A549 (cell line): ENCODE measurements at regions not wholly inside any gene's neighbourhood (a gene's known extent, or its start where the extent isn't known, plus 50 kb on each side); places are given as distances from the start of the nearest gene placed in this dataset.
A peak's percentile ranks its signal among the peaks of the same experiment; 100 is the strongest.

Experiments used
- ATAC-seq, 2 experiments: fragments of 200-7000 bp in 1 of 2; fragments of >200 bp in 1 of 2; cut with Nextera tagmentation in 1 of 2; cut with Tn5 transposase in 1 of 2; 3 replicates each; pipeline versions ENCODE4 v1.8.0 to v1.9.1; 2018 to 2020; ENCODE audit warnings: mild to moderate bottlenecking in 1 of 2, moderate library complexity in 1 of 2
- CTCF ChIA-PET: fragments of 300-600 bp; sonication (Branson Sonifier 250); formaldehyde crosslinking; extraction: SDS; loops from one replicate; lab custom pipeline; 2021; ENCODE audit warnings: antibody characterized with exemption, inconsistent platforms; lab: Yijun Ruan, JAX
- POLR2A ChIA-PET: fragments of 350-600 bp; formaldehyde crosslinking; extraction: SDS; loops from one replicate; lab custom pipeline; 2021; ENCODE audit warnings: antibody characterized with exemption, inconsistent platforms; lab: Yijun Ruan, JAX
- DNase-seq, 2 experiments: peaks; one replicate each; pipeline versions ENCODE4 v3.0.0 to v3.0.0-alpha.2; 2011 to 2016; ENCODE audit warnings: low read depth in 1 of 2, low spot score in 1 of 2
- FAIRE-seq: peaks from 2 replicates; lab custom pipeline; 2011; peaks lifted over from hg19 to GRCh38; lab: Jason Lieb, UNC
- H3K27ac ChIP-seq, 2 experiments: fragments of >200 bp; sonication (Bioruptor Twin); formaldehyde crosslinking; 3 replicates each; pipeline ENCODE4 v1.5.1; 2016 to 2017
- H3K4me1 ChIP-seq: fragments of >200 bp; sonication (Bioruptor Twin); formaldehyde crosslinking; 3 replicates; pipeline ENCODE4 v1.6.1; 2016
- H3K4me2 ChIP-seq: fragments of >200 bp; sonication (Bioruptor Twin); formaldehyde crosslinking; 3 replicates; pipeline ENCODE4 v1.6.1; 2016
- H3K4me3 ChIP-seq: fragments of >200 bp; sonication (Bioruptor Twin); formaldehyde crosslinking; 3 replicates; pipeline ENCODE4 v1.5.1; 2016
- H3K9me3 ChIP-seq: fragments of >200 bp; sonication (Bioruptor Twin); formaldehyde crosslinking; 3 replicates; pipeline ENCODE4 v1.6.1; 2016
- CBX2 ChIP-seq: fragments of 200-600 bp; sonication (generic); IDR thresholded peaks from 2 replicates; pipeline ENCODE4 v1.6.1; 2016; ENCODE audit warnings: low read depth, mild to moderate bottlenecking, borderline replicate concordance
- CEBPB ChIP-seq, 2 experiments: fragments of >200 bp in 1 of 2; sonication (Bioruptor Twin) in 1 of 2; formaldehyde crosslinking in 1 of 2; IDR thresholded peaks; 2 replicates each; pipeline ENCODE4 v1.6.1; 2012 to 2016
- EHMT2 ChIP-seq: fragments of 200-600 bp; sonication (generic); IDR thresholded peaks from 2 replicates; pipeline ENCODE4 v1.6.1; 2016; ENCODE audit warnings: antibody characterized with exemption, low read depth, mild to moderate bottlenecking, moderate library complexity
- EP300 ChIP-seq, 2 experiments: fragments of >200 bp; sonication (Bioruptor Twin); formaldehyde crosslinking; IDR thresholded peaks; 2 replicates in 1 of 2; 3 replicates in 1 of 2; pipeline ENCODE4 v1.6.1; 2016 to 2017
- FOSL2 ChIP-seq, 2 experiments: fragments of 450-650 bp in 1 of 2; fragments of >200 bp in 1 of 2; sonication (Bioruptor Twin) in 1 of 2; formaldehyde crosslinking; IDR thresholded peaks; 2 replicates each; pipeline versions ENCODE4 v1.5.0 to v1.6.1; 2016 to 2020; ENCODE audit warnings: mild to moderate bottlenecking in 1 of 2, moderate library complexity in 1 of 2
- FOXS1 ChIP-seq: fragments of 250-450 bp; sonication (Bioruptor Pico); IDR thresholded peaks from 2 replicates; pipeline ENCODE4 v1.5.0; 2020; ENCODE audit warnings: mild to moderate bottlenecking, moderate library complexity
- HEYL ChIP-seq: fragments of 250-450 bp; sonication (Bioruptor Pico); IDR thresholded peaks from 2 replicates; pipeline ENCODE4 v1.8.0; 2021; ENCODE audit warnings: mild to moderate bottlenecking, moderate library complexity
- JUNB ChIP-seq: fragments of >200 bp; sonication (Bioruptor Twin); formaldehyde crosslinking; IDR thresholded peaks from 2 replicates; pipeline ENCODE4 v1.6.1; 2016
- KDM1A ChIP-seq: fragments of 200-600 bp; sonication (generic); IDR thresholded peaks from 2 replicates; pipeline ENCODE4 v1.6.1; 2016; ENCODE audit warnings: low read depth, mild to moderate bottlenecking
- MAZ ChIP-seq: fragments of 150-350 bp; IDR thresholded peaks from 2 replicates; pipeline ENCODE4 v1.6.1; 2014; ENCODE audit warnings: antibody characterized with exemption, low read depth, low read length, borderline replicate concordance
- MYC ChIP-seq: IDR thresholded peaks from 2 replicates; pipeline ENCODE4 v1.6.1; 2012; ENCODE audit warnings: mild to moderate bottlenecking, inconsistent platforms, low read length, improper control_type of control experiment, borderline replicate concordance
- NR3C1 ChIP-seq: fragments of >200 bp; sonication (Bioruptor Twin); formaldehyde crosslinking; IDR thresholded peaks from 3 replicates; pipeline ENCODE4 v1.6.1; 2017
- POLR2A ChIP-seq: IDR thresholded peaks from 2 replicates; pipeline ENCODE4 v1.6.1; 2012; ENCODE audit warnings: mild to moderate bottlenecking, low read length
- POLR2AphosphoS2 ChIP-seq: conservative IDR thresholded peaks from 2 replicates; pipeline ENCODE4 v1.6.1; 2012; ENCODE audit warnings: low read length, improper control_type of control experiment, inconsistent platforms
- RARB ChIP-seq: fragments of 250-450 bp; sonication (Bioruptor Pico); IDR thresholded peaks from 2 replicates; pipeline ENCODE4 v1.8.0; 2021; ENCODE audit warnings: mild to moderate bottlenecking, moderate library complexity
- RCOR1 ChIP-seq: fragments of 150-350 bp; IDR thresholded peaks from 2 replicates; pipeline ENCODE4 v1.6.1; 2014; ENCODE audit warnings: antibody characterized with exemption, low read length, low read depth
- RFX5 ChIP-seq: fragments of 450-650 bp; IDR thresholded peaks from 2 replicates; pipeline ENCODE4 v1.7.1; 2014; ENCODE audit warnings: antibody characterized with exemption, mild to moderate bottlenecking, moderate library complexity
- SREBF2 ChIP-seq: fragments of 450-650 bp; IDR thresholded peaks from 2 replicates; pipeline ENCODE4 v1.6.1; 2014; ENCODE audit warnings: mild to moderate bottlenecking, moderate library complexity
- TFCP2L1 ChIP-seq: fragments of 250-450 bp; sonication (Bioruptor Pico); IDR thresholded peaks from 2 replicates; pipeline ENCODE4 v1.5.0; 2021; ENCODE audit warnings: mild to moderate bottlenecking
- TP53 ChIP-seq: fragments of 250-450 bp; sonication (Bioruptor Pico); IDR thresholded peaks from 2 replicates; pipeline ENCODE4 v1.5.0; 2021; ENCODE audit warnings: mild to moderate bottlenecking, moderate library complexity
- TF ChIP-seq, protein P1 (sequence below): fragments of 450-650 bp; IDR thresholded peaks from 2 replicates; pipeline ENCODE4 v1.6.1; 2014; ENCODE audit warnings: antibody characterized with exemption
- TF ChIP-seq, protein P2 (sequence below): fragments of 200-600 bp; sonication (generic); IDR thresholded peaks from 2 replicates; pipeline ENCODE4 v1.6.1; 2016; ENCODE audit warnings: antibody characterized with exemption, mild to moderate bottlenecking, moderate library complexity
- TF ChIP-seq, protein P3 (sequence below): fragments of 150-350 bp; IDR thresholded peaks from 2 replicates; pipeline ENCODE4 v1.6.1; 2014; ENCODE audit warnings: low read depth, mild to moderate bottlenecking, low read length
- TF ChIP-seq, protein P4 (sequence below): IDR thresholded peaks from 2 replicates; pipeline ENCODE4 v1.6.1; 2012

DNA sequence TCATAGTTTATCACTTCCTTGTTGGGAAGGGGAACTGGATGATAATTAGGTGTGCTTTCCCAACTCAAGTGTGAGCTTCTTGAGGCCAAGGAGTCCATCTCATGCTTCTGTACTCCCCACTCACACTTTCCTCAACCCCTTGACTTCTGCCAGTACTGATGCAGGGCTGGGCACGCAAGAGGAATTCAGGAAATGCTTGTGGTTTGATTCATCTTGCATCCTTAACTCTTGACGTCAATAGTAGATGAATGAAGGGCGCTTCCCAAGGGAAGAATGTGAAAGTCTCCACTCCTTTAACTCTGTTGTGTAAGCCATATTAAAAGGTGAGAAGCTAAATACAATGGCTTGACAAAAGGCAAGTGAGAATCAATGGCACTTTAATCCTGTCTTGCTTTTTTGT lies 101.8 kb downstream of the AGTR2 start (continued):
- TF ChIP-seq, protein P1, sequence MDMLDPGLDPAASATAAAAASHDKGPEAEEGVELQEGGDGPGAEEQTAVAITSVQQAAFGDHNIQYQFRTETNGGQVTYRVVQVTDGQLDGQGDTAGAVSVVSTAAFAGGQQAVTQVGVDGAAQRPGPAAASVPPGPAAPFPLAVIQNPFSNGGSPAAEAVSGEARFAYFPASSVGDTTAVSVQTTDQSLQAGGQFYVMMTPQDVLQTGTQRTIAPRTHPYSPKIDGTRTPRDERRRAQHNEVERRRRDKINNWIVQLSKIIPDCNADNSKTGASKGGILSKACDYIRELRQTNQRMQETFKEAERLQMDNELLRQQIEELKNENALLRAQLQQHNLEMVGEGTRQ = no peak
- TF ChIP-seq SREBF2 = no peak
- no peak for TF ChIP-seq TFCP2L1 (CRISPR knock-in tag)
- TF ChIP-seq, protein P2, sequence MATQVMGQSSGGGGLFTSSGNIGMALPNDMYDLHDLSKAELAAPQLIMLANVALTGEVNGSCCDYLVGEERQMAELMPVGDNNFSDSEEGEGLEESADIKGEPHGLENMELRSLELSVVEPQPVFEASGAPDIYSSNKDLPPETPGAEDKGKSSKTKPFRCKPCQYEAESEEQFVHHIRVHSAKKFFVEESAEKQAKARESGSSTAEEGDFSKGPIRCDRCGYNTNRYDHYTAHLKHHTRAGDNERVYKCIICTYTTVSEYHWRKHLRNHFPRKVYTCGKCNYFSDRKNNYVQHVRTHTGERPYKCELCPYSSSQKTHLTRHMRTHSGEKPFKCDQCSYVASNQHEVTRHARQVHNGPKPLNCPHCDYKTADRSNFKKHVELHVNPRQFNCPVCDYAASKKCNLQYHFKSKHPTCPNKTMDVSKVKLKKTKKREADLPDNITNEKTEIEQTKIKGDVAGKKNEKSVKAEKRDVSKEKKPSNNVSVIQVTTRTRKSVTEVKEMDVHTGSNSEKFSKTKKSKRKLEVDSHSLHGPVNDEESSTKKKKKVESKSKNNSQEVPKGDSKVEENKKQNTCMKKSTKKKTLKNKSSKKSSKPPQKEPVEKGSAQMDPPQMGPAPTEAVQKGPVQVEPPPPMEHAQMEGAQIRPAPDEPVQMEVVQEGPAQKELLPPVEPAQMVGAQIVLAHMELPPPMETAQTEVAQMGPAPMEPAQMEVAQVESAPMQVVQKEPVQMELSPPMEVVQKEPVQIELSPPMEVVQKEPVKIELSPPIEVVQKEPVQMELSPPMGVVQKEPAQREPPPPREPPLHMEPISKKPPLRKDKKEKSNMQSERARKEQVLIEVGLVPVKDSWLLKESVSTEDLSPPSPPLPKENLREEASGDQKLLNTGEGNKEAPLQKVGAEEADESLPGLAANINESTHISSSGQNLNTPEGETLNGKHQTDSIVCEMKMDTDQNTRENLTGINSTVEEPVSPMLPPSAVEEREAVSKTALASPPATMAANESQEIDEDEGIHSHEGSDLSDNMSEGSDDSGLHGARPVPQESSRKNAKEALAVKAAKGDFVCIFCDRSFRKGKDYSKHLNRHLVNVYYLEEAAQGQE = no peak
- TF ChIP-seq FOSL2 (IDR thresholded peaks at IDR 0.05) = no peak
- peak; percentile 79 for TF ChIP-seq FOSL2 (CRISPR knock-in tag; IDR thresholded peaks at IDR 0.05)
- no peak for TF ChIP-seq EHMT2
- TF ChIP-seq RCOR1 = no peak
- peak; percentile 39 to 68; a peak in 3 of 5 replicates for TF ChIP-seq EP300 (IDR thresholded peaks at IDR 0.05)
- TF ChIP-seq JUNB = peak; percentile 48
- peak; percentile 8; the same call in 1 of the 2 replicates for TF ChIP-seq FOXS1 (CRISPR knock-in tag)
- TF ChIP-seq POLR2AphosphoS2 = no peak
- no peak for TF ChIP-seq CBX2
- TF ChIP-seq KDM1A = no peak
- no peak for TF ChIP-seq POLR2A
- no peak for TF ChIP-seq HEYL (CRISPR knock-in tag)
- TF ChIP-seq, protein P3, sequence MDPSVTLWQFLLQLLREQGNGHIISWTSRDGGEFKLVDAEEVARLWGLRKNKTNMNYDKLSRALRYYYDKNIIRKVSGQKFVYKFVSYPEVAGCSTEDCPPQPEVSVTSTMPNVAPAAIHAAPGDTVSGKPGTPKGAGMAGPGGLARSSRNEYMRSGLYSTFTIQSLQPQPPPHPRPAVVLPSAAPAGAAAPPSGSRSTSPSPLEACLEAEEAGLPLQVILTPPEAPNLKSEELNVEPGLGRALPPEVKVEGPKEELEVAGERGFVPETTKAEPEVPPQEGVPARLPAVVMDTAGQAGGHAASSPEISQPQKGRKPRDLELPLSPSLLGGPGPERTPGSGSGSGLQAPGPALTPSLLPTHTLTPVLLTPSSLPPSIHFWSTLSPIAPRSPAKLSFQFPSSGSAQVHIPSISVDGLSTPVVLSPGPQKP = no peak
- no peak for TF ChIP-seq MYC
- no peak for TF ChIP-seq MAZ
- no peak for TF ChIP-seq NR3C1
- TF ChIP-seq, protein P4, sequence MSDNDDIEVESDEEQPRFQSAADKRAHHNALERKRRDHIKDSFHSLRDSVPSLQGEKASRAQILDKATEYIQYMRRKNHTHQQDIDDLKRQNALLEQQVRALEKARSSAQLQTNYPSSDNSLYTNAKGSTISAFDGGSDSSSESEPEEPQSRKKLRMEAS = peak; percentile 58
- TF ChIP-seq RARB (CRISPR knock-in tag) = no peak
- no peak for TF ChIP-seq TP53 (CRISPR knock-in tag)

DNA sequence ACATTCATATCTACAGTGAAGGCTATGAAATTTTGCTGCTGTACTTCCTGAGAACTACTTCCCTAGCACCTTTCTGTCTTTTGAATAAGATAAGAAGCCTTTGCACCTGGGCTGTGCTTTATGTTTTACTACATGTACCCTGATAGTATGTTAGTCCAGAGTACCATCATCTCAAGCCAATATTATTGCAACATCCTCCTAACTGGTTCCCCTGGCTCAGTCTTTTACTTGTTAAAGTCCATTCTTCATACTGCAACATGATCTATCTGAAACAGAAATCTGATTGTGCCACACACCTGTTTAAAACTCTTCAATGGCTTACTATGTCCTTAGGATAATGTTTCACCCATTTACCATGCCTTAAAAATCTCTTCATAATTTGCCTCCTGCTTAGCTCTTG lies 102.3 kb downstream of the AGTR2 start:
- peak overlapping the region; percentile 21; the same call in 1 of the 3 replicates for H3K4me2 ChIP-seq
- peaks cover 7% of the 10 kb centered on the region; the same call in 1 of the 3 replicates for H3K4me1 ChIP-seq
- ATAC-seq = peak in 1 of 2 experiments; percentile 43; a peak in 3 of 6 replicates
- peak overlapping the region; percentile 68 to 81 for H3K27ac ChIP-seq
- ChIA-PET CTCF (no interaction called here), POLR2A (no interaction called here)
- peak; percentile 78 for FAIRE-seq
- peak in 1 of 2 experiments; percentile 23 for DNase-seq
- no peak overlapping the region for H3K4me3 ChIP-seq
- peaks cover 9% of the 10 kb centered on the region; the same call in 1 of the 3 replicates for H3K9me3 ChIP-seq
- TF ChIP-seq RFX5 = no peak
- TF ChIP-seq FOSL2 (IDR thresholded peaks at IDR 0.05) = no peak
- no peak for TF ChIP-seq FOSL2 (CRISPR knock-in tag; IDR thresholded peaks at IDR 0.05)
- 0 out of 4 replicates have a peak, but pooled peaks of 1 of the 2 experiments have one; percentile 30 for TF ChIP-seq CEBPB (IDR thresholded peaks at IDR 0.05)
- no peak for TF ChIP-seq NR3C1
